Lower leg skin (tissue), 4 donors: ENCODE measurements at regions not wholly inside any gene's neighbourhood (a gene's known extent, or its start where the extent isn't known, plus 50 kb on each side); places are given as distances from the start of the nearest gene placed in this dataset.

Source experiments
- DNase-seq, 2 donors: peaks; one replicate each; pipeline ENCODE4 v3.0.0-alpha.2; 2019; ENCODE audit warnings: low spot score in 2 of 2
- H3K4me3 ChIP-seq: fragments of 200-600 bp; sonication (generic); 2 replicates; pipeline ENCODE4 v1.5.1; 2017; ENCODE audit warnings: mild to moderate bottlenecking, low read depth; ENCODE audit not compliant: poor library complexity, severe bottlenecking
- CTCF ChIP-seq, 3 donors: fragments of 450-650 bp; IDR thresholded peaks; one replicate each; pipeline ENCODE4 v1.5.1; 2016; ENCODE audit warnings: antibody characterized with exemption in 3 of 3, mild to moderate bottlenecking in 3 of 3, moderate library complexity in 2 of 3
- POLR2A ChIP-seq, 2 donors: fragments of 450-650 bp; IDR thresholded peaks; one replicate each; pipeline ENCODE4 v1.6.1; 2016 to 2017; ENCODE audit warnings: antibody characterized with exemption in 2 of 2, mild to moderate bottlenecking in 1 of 2, moderate library complexity in 1 of 2
- WGBS, 2 donors: methylation state at CpG; one replicate each; pipeline ENCODE4 v1.1.5; 2018; 5-methylcytosine and 5-hydroxymethylcytosine counted together
- intact Hi-C: fragments of 100-400 bp; cut with DNase I; formaldehyde crosslinking; loops from one replicate; pipeline ENCODE4 v1.15.0; 2023; ENCODE audit warnings: low total_unique reads

GRCh38 chr3:72232331-72232730 lies 447.4 kb upstream of the PROK2 start:
- no peak overlapping the region for H3K4me3 ChIP-seq
- intact Hi-C loops = no loop called here
- DNase-seq = no peak
- TF ChIP-seq CTCF (IDR thresholded peaks at IDR 0.05) (no peak), POLR2A (IDR thresholded peaks at IDR 0.05) (no peak)
- WGBS, 2 donors = 51 to 73% methylated on average over 4 of the region's 4 CpGs

- H3K4me3 ChIP-seq = no peak overlapping the region
- WGBS, 2 donors = 64 to 82% methylated on average over 10 of the region's 10 CpGs
- intact Hi-C loops = no loop called here
- TF ChIP-seq CTCF (IDR thresholded peaks at IDR 0.05) (no peak), POLR2A (IDR thresholded peaks at IDR 0.05) (no peak)
- DNase-seq = no peak
Measured at GRCh38 chr3:72231439-72232196, 446.7 kb upstream of the PROK2 start.

GRCh38 chr3:72230774-72231379 lies 445.9 kb upstream of the PROK2 start:
- WGBS, 2 donors = 39 to 40% methylated on average over 1 of the region's 1 CpG
- no peak overlapping the region for H3K4me3 ChIP-seq
- DNase-seq = no peak
- TF ChIP-seq CTCF (IDR thresholded peaks at IDR 0.05) (no peak), POLR2A (IDR thresholded peaks at IDR 0.05) (no peak)
- intact Hi-C loops = no loop called here

- no peak for TF ChIP-seq CTCF (IDR thresholded peaks at IDR 0.05)
- TF ChIP-seq POLR2A (IDR thresholded peaks at IDR 0.05) = no peak
- intact Hi-C loops = no loop called here
- 63 to 71% methylated on average over 4 of the region's 4 CpGs for WGBS, 2 donors
- H3K4me3 ChIP-seq = no peak overlapping the region
- DNase-seq = no peak
Measured at GRCh38 chr3:72229952-72230351, 445.0 kb upstream of the PROK2 start.

DNA sequence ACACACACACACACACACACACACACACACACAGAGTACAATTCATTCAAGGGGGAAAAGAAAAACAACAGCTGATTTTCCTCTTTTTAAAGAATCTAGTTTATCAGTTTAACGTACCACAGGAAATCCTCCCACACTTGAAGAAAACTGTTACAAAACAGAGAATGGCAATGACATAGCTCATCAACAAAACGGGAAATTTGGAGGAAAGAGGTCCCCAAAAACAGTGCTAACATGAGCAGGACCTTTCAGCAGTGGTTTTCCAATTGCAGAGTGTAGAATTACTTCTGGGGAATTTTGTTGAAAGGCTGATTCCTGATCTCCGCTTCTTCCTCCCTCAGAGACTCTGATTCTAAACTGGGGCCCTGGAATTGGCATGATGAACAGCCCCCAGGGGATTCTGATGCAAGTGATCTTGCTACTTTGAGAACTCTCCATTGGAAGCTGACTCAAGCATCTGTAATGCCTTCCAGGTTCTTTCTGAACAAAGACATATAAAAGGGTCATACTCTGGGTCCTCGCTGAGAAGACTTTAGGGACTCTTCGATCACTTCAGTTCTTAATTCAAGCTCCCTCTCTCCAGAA lies 442.6 kb upstream of the PROK2 start:
- no peak overlapping the region for H3K4me3 ChIP-seq
- TF ChIP-seq CTCF (IDR thresholded peaks at IDR 0.05) (no peak), POLR2A (IDR thresholded peaks at IDR 0.05) (no peak)
- DNase-seq = no peak
- intact Hi-C loops = no loop called here
- WGBS, 2 donors = 51 to 77% methylated on average over 5 of the region's 5 CpGs
